GM23338 (cell line): ENCODE measurements at regions not wholly inside any gene's neighbourhood (a gene's known extent, or its start where the extent isn't known, plus 50 kb on each side); places are given as distances from the start of the nearest gene placed in this dataset.

Experiments used
- ATAC-seq: fragments of 200-7000 bp; cut with Tn5 transposase; 3 replicates; pipeline ENCODE4 v1.9.1; 2020
- DNase-seq: peaks from one replicate; pipeline ENCODE4 v3.0.0-alpha.2; 2015; ENCODE audit warnings: low spot score
- H2AFZ ChIP-seq: fragments of 200-600 bp; sonication (generic); 2 replicates; pipeline ENCODE4 v1.8.0; 2016; ENCODE audit warnings: antibody characterized with exemption, mild to moderate bottlenecking, moderate library complexity
- H3F3A ChIP-seq: fragments of 200-600 bp; sonication (generic); replicated peaks from 2 replicates; pipeline ENCODE4 v1.8.0; 2017; ENCODE audit warnings: antibody characterized with exemption, mixed run types, low read depth
- H3K27ac ChIP-seq: fragments of 200-600 bp; sonication (generic); 2 replicates; pipeline ENCODE4 v1.6.1; 2016; ENCODE audit warnings: low read depth
- H3K27me3 ChIP-seq: fragments of 200-600 bp; sonication (generic); 2 replicates; pipeline ENCODE4 v1.8.0; 2016; ENCODE audit warnings: mild to moderate bottlenecking, mixed run types, moderate library complexity; ENCODE audit not compliant: insufficient read depth
- H3K36me3 ChIP-seq: fragments of 200-600 bp; sonication (generic); 2 replicates; pipeline ENCODE4 v1.8.0; 2016; ENCODE audit warnings: mild to moderate bottlenecking; ENCODE audit not compliant: insufficient read depth
- H3K4me1 ChIP-seq: fragments of 200-600 bp; sonication (generic); 2 replicates; pipeline ENCODE4 v1.8.0; 2016; ENCODE audit warnings: mild to moderate bottlenecking, moderate library complexity; ENCODE audit not compliant: insufficient read depth
- H3K4me2 ChIP-seq: fragments of 200-600 bp; sonication (generic); 2 replicates; pipeline ENCODE4 v1.7.1; 2017; ENCODE audit warnings: mixed run types
- H3K4me3 ChIP-seq: fragments of 200-600 bp; sonication (generic); 2 replicates; pipeline ENCODE4 v1.6.1; 2016; ENCODE audit warnings: mixed run types
- H3K79me2 ChIP-seq: fragments of 200-600 bp; sonication (generic); replicated peaks from 2 replicates; pipeline ENCODE4 v1.8.0; 2017; ENCODE audit warnings: mild to moderate bottlenecking; ENCODE audit not compliant: insufficient read depth
- H3K9me2 ChIP-seq: fragments of 200-600 bp; sonication (generic); 2 replicates; pipeline ENCODE4 v1.8.0; 2017; ENCODE audit not compliant: insufficient read depth
- H4K20me1 ChIP-seq: fragments of 200-600 bp; sonication (generic); replicated peaks from 2 replicates; pipeline ENCODE4 v1.8.0; 2017; ENCODE audit warnings: mild to moderate bottlenecking; ENCODE audit not compliant: insufficient read depth
- H3K27ac Mint-ChIP-seq: 2 replicates; pipeline ENCODE4 v1.8.0; 2020; ENCODE audit warnings: inconsistent platforms, mild to moderate bottlenecking, moderate library complexity, mixed read lengths
- H3K27me3 Mint-ChIP-seq: 3 replicates; pipeline ENCODE4 v1.8.0; 2022; ENCODE audit warnings: low read depth, mild to moderate bottlenecking, moderate library complexity, mixed read lengths, inconsistent platforms; ENCODE audit not compliant: insufficient read depth, poor library complexity
- H3K36me3 Mint-ChIP-seq: 3 replicates; pipeline ENCODE4 v1.8.0; 2021; ENCODE audit warnings: low read depth, mild to moderate bottlenecking, inconsistent platforms, moderate library complexity, mixed read lengths
- H3K4me1 Mint-ChIP-seq: 3 replicates; pipeline ENCODE4 v1.8.0; 2020; ENCODE audit warnings: mild to moderate bottlenecking, inconsistent platforms, mixed read lengths
- H3K4me3 Mint-ChIP-seq: 3 replicates; pipeline ENCODE4 v1.8.0; 2021; ENCODE audit warnings: moderate library complexity, mild to moderate bottlenecking, inconsistent platforms, mixed read lengths
- H3K9me3 Mint-ChIP-seq: 3 replicates; pipeline ENCODE4 v1.8.0; 2020; ENCODE audit warnings: moderate library complexity, mild to moderate bottlenecking, inconsistent platforms, mixed read lengths
- CREB1 ChIP-seq: fragments of 250-450 bp; sonication (Bioruptor Pico); IDR thresholded peaks from 2 replicates; pipeline ENCODE4 v1.5.0; 2020; ENCODE audit warnings: low read depth, mild to moderate bottlenecking, moderate library complexity
- CTCF ChIP-seq, 2 experiments: fragments of 200-600 bp in 1 of 2; sonication (generic) in 1 of 2; conservative IDR thresholded peaks; 2 replicates each; pipeline versions ENCODE4 v1.5.1 to v1.6.1; 2016 to 2017; ENCODE audit warnings: antibody characterized with exemption in 2 of 2, low read depth in 2 of 2, mild to moderate bottlenecking in 2 of 2, moderate library complexity in 1 of 2
- ETS1 ChIP-seq: IDR thresholded peaks from 2 replicates; pipeline ENCODE4 v1.6.1; 2016; ENCODE audit warnings: antibody characterized with exemption
- JUNB ChIP-seq: IDR thresholded peaks from one replicate; pipeline ENCODE4 v1.6.1; 2016; ENCODE audit warnings: antibody characterized with exemption; ENCODE audit not compliant: unreplicated experiment
- REST ChIP-seq: IDR thresholded peaks from one replicate; pipeline ENCODE4 v1.6.1; 2018; ENCODE audit warnings: antibody characterized with exemption; ENCODE audit not compliant: unreplicated experiment
- STAT1 ChIP-seq: IDR thresholded peaks from one replicate; pipeline ENCODE4 v1.6.1; 2016; ENCODE audit warnings: antibody characterized with exemption; ENCODE audit not compliant: unreplicated experiment
- ZNF331 ChIP-seq: fragments of 250-450 bp; sonication (Bioruptor Pico); IDR thresholded peaks from 2 replicates; pipeline ENCODE4 v1.5.0; 2020; ENCODE audit warnings: low read depth, mild to moderate bottlenecking, moderate library complexity

GRCh38 chr20:12874933-12875332, 133.8 kb upstream of the SPTLC3 start (continued):
- TF ChIP-seq REST, result no peak
- TF ChIP-seq CREB1, result no peak
- no peak for TF ChIP-seq JUNB
- TF ChIP-seq ETS1, result no peak
- no peak for TF ChIP-seq ZNF331 (CRISPR knock-in tag)

DNA sequence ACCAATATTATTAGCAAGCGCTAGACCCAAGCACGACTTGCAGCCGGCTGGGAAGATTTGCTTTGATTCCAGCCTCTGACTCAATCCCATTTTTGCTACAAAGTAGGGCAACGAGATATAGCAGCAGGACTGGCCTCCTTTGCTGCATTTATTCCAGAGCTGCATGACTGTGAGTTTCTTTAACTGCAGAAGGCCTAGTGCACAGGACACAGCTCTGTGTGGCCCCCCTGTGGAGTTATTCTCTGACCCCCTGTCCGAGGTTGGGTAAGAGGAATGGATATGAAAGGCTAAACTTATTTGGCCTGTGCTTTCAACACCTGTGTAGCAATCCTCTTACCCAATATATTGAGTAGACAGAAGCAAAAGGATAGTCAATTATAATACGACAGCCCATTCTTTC, 133.3 kb upstream of the SPTLC3 start:
- ATAC-seq, result peak; percentile 66
- Histone ChIP-seq H3K27ac (no peak overlapping the region), H3K79me2 (no peaks in the 10 kb centered on the region), H3K4me2 (peak overlapping the region; percentile 26; the same call in 1 of the 2 replicates), H3K4me1 (peaks cover 14% of the 10 kb centered on the region; the same call in 1 of the 2 replicates), H3K27me3 (no peaks in the 10 kb centered on the region), H3F3A (no peaks in the 10 kb centered on the region), H4K20me1 (no peaks in the 10 kb centered on the region), H3K36me3 (no peaks in the 10 kb centered on the region), H2AFZ (no peak overlapping the region), H3K4me3 (no peak overlapping the region), H3K9me2 (0 out of 2 replicates have a peak, but pooled peaks cover 3% of the 10 kb centered on the region)
- H3K27me3 Mint-ChIP-seq, result peaks cover 2% of the 10 kb centered on the region
- peaks cover 7% of the 10 kb centered on the region; the same call in 2 of the 3 replicates for H3K36me3 Mint-ChIP-seq
- no peak overlapping the region for H3K4me3 Mint-ChIP-seq
- TF ChIP-seq STAT1 (no peak), CTCF (conservative IDR thresholded peaks at IDR 0.05; ENCODE audit: low read depth in 2 of 2) (0 out of 4 replicates have a peak, but pooled peaks of 1 of the 2 experiments have one; percentile 5)
- DNase-seq, result peak; percentile 17
- H3K4me1 Mint-ChIP-seq, result peaks cover 15% of the 10 kb centered on the region
- H3K27ac Mint-ChIP-seq, result peak overlapping the region; percentile 24; the same call in 1 of the 2 replicates
- peaks cover 5% of the 10 kb centered on the region for H3K9me3 Mint-ChIP-seq
